ENCODE measurements at regions not wholly inside any gene's neighbourhood (a gene's known extent, or its start where the extent isn't known, plus 50 kb on each side); places are given as distances from the start of the nearest gene placed in this dataset.

DNA sequence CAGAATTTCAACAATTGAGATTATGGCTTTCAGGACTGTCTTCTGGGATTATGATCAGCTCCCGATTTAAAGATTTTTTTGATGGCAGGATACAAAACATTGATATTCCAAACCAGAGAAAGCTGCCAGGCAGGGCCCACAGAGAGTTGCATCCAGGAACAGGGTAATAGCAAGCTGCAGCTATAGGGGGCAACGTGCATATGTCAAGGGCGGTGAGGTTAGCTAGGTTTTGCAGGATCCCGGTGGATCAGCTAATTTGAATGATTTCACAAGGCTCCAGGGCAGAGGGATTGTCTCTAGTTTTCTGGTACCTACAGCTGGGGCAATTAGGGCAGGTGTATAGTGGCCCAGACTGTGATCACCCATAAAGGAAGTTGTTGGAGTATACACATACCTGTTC lies 339.4 kb downstream of the CHSY3 start:
- Histone ChIP-seq H3K4me3 (no peak overlapping the region), H3K4me1 (ENCODE audit: low read depth) (no peaks in the 10 kb centered on the region), H3K9me3 (no peaks in the 10 kb centered on the region), H3K36me3 (ENCODE audit: low read depth) (no peaks in the 10 kb centered on the region)
- DNase-seq (no peak), ATAC-seq (no peak)
- TF ChIP-seq, protein P1, sequence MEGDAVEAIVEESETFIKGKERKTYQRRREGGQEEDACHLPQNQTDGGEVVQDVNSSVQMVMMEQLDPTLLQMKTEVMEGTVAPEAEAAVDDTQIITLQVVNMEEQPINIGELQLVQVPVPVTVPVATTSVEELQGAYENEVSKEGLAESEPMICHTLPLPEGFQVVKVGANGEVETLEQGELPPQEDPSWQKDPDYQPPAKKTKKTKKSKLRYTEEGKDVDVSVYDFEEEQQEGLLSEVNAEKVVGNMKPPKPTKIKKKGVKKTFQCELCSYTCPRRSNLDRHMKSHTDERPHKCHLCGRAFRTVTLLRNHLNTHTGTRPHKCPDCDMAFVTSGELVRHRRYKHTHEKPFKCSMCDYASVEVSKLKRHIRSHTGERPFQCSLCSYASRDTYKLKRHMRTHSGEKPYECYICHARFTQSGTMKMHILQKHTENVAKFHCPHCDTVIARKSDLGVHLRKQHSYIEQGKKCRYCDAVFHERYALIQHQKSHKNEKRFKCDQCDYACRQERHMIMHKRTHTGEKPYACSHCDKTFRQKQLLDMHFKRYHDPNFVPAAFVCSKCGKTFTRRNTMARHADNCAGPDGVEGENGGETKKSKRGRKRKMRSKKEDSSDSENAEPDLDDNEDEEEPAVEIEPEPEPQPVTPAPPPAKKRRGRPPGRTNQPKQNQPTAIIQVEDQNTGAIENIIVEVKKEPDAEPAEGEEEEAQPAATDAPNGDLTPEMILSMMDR (IDR thresholded peaks at IDR 0.05), result no peak
- intact Hi-C loops (cut with DNase I, micrococcal nuclease), result no loop called here

DNA sequence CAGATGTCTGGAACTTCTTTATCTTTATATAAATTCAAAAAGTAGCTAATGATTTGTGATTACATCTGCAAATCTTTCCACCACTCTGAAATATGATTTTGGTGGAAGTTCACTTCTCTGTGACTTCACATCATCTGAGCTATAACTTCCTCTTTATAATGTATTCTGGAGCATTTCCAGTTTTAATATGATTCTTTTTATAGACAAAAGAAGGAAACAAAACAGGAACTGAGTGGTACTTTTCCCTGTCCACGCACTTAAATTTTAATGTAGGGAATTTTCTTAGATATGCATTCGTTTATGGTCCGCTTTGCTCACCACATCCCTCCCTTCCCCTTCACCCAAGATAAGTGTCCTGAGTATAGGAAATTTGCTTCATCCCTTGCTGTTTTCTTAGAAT lies 333.5 kb downstream of the CHSY3 start:
- no peaks in the 10 kb centered on the region for H3K36me3 ChIP-seq (ENCODE audit: low read depth)
- TF ChIP-seq, protein P1 (IDR thresholded peaks at IDR 0.05), result no peak
- intact Hi-C loops (cut with DNase I, micrococcal nuclease), result no loop called here
- no peaks in the 10 kb centered on the region for H3K9me3 ChIP-seq
- H3K4me1 ChIP-seq (ENCODE audit: low read depth), result no peaks in the 10 kb centered on the region
- no peak overlapping the region for H3K4me3 ChIP-seq
- DNase-seq (no peak), ATAC-seq (no peak)
